GM23338 (cell line): ENCODE measurements at regions not wholly inside any gene's neighbourhood (a gene's known extent, or its start where the extent isn't known, plus 50 kb on each side); places are given as distances from the start of the nearest gene placed in this dataset.

Source experiments
- CREB1 ChIP-seq: fragments of 250-450 bp; sonication (Bioruptor Pico); IDR thresholded peaks from 2 replicates; pipeline ENCODE4 v1.5.0; 2020; ENCODE audit warnings: low read depth, mild to moderate bottlenecking, moderate library complexity
- CTCF ChIP-seq, 2 experiments: fragments of 200-600 bp in 1 of 2; sonication (generic) in 1 of 2; conservative IDR thresholded peaks; 2 replicates each; pipeline versions ENCODE4 v1.5.1 to v1.6.1; 2016 to 2017; ENCODE audit warnings: antibody characterized with exemption in 2 of 2, low read depth in 2 of 2, mild to moderate bottlenecking in 2 of 2, moderate library complexity in 1 of 2
- ETS1 ChIP-seq: IDR thresholded peaks from 2 replicates; pipeline ENCODE4 v1.6.1; 2016; ENCODE audit warnings: antibody characterized with exemption
- EZH2 ChIP-seq: fragments of 200-600 bp; sonication (generic); IDR thresholded peaks from one replicate; pipeline ENCODE4 v1.8.0; 2017; ENCODE audit warnings: antibody characterized with exemption, mild to moderate bottlenecking, low read depth; ENCODE audit not compliant: unreplicated experiment
- EZH2phosphoT487 ChIP-seq: fragments of 200-600 bp; sonication (generic); IDR thresholded peaks from one replicate; pipeline ENCODE4 v1.8.1; 2018; ENCODE audit warnings: antibody characterized with exemption; ENCODE audit not compliant: unreplicated experiment
- JUNB ChIP-seq: IDR thresholded peaks from one replicate; pipeline ENCODE4 v1.6.1; 2016; ENCODE audit warnings: antibody characterized with exemption; ENCODE audit not compliant: unreplicated experiment
- NANOG ChIP-seq: IDR thresholded peaks from 2 replicates; pipeline ENCODE4 v1.6.1; 2016; ENCODE audit warnings: antibody characterized with exemption, borderline replicate concordance
- POLR2AphosphoS5 ChIP-seq: IDR thresholded peaks from 2 replicates; pipeline ENCODE4 v1.6.1; 2016; ENCODE audit warnings: antibody characterized with exemption, low read depth
- REST ChIP-seq: IDR thresholded peaks from one replicate; pipeline ENCODE4 v1.6.1; 2018; ENCODE audit warnings: antibody characterized with exemption; ENCODE audit not compliant: unreplicated experiment
- ZNF114 ChIP-seq: fragments of 250-450 bp; sonication (Bioruptor Pico); IDR thresholded peaks from 2 replicates; pipeline ENCODE4 v1.5.0; 2020; ENCODE audit warnings: mild to moderate bottlenecking, moderate library complexity
- ZNF331 ChIP-seq: fragments of 250-450 bp; sonication (Bioruptor Pico); IDR thresholded peaks from 2 replicates; pipeline ENCODE4 v1.5.0; 2020; ENCODE audit warnings: low read depth, mild to moderate bottlenecking, moderate library complexity

- no peak for TF ChIP-seq CTCF (conservative IDR thresholded peaks at IDR 0.05; ENCODE audit: low read depth in 2 of 2)
- TF ChIP-seq REST = no peak
- TF ChIP-seq POLR2AphosphoS5 = no peak
- TF ChIP-seq EZH2 = no peak
- no peak for TF ChIP-seq JUNB
- no peak for TF ChIP-seq EZH2phosphoT487
- no peak for TF ChIP-seq ETS1
- no peak for TF ChIP-seq ZNF331
- TF ChIP-seq ZNF114 (CRISPR knock-in tag) = no peak
- no peak for TF ChIP-seq CREB1 (CRISPR knock-in tag)
- TF ChIP-seq NANOG = no peak
Measured at GRCh38 chr1:219374636-219375035, 201.0 kb downstream of the LYPLAL1 start.
